Gastroesophageal sphincter (tissue), 3 donors: ENCODE measurements at regions not wholly inside any gene's neighbourhood (a gene's known extent, or its start where the extent isn't known, plus 50 kb on each side); places are given as distances from the start of the nearest gene placed in this dataset.

Source experiments
- CTCF ChIP-seq, 4 experiments: fragments of 200-600 bp in 2 of 4; fragments of 450-650 bp in 2 of 4; sonication (generic) in 1 of 4; IDR thresholded peaks; one replicate each; pipeline ENCODE4 v1.5.1; 2017 to 2019; ENCODE audit warnings: antibody characterized with exemption in 4 of 4, mild to moderate bottlenecking in 2 of 4, moderate library complexity in 2 of 4
- EP300 ChIP-seq: sonication (generic); formaldehyde crosslinking; IDR thresholded peaks from one replicate; pipeline ENCODE4 v1.6.1; 2017; ENCODE audit warnings: antibody characterized with exemption, mild to moderate bottlenecking
- POLR2A ChIP-seq, 2 donors: fragments of 450-650 bp; IDR thresholded peaks; one replicate each; pipeline ENCODE4 v1.6.1; 2017; ENCODE audit warnings: antibody characterized with exemption in 2 of 2, mild to moderate bottlenecking in 2 of 2, moderate library complexity in 1 of 2
- POLR2AphosphoS5 ChIP-seq: sonication (generic); formaldehyde crosslinking; IDR thresholded peaks from one replicate; pipeline ENCODE4 v1.6.1; 2017; ENCODE audit warnings: antibody characterized with exemption

DNA sequence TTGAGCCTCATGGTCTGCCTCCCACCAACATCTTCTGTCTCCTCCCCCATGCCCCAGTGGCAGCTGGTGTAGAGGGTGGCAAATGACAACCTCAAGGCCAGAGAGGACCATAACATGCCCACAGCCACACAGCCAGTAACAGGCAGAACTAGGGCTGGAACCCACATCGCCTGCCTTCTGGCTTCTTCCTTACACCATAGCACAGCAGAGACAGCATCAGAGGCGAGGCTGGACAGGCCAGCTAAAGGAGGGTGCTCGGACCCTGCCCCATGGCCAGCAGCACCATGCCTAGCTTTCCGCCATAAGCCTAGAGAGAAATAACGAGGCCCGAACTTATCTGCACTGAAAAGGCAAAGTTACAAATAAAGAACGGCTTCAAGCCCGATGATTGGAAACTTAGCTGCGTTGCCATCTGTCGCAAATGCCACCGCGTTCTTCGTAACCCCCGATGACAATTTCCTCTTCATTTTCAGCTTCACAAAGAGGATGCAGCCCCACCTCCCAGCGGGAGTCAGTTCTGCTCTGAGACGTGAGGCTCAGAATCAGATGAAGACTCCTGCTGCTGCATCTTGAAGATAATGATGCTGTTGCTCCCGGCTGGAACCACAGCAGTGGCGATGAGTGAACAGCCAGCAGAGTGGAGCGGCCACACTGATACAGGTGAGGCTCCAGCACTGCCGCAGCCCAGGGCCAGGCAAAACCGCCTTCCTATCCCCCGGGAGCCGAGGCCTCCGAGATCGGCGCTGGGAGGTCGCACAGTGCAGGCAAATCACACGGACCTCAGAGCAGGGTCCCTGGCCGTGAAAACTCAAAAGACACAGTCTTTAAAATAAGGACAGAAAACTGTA lies 73.8 kb upstream of the RTL6 start:
- TF ChIP-seq CTCF (IDR thresholded peaks at IDR 0.05) (no peak), POLR2A (IDR thresholded peaks at IDR 0.05) (no peak), POLR2AphosphoS5 (no peak), EP300 (no peak)
